GM12878 (cell line): ENCODE measurements at regions not wholly inside any gene's neighbourhood (a gene's known extent, or its start where the extent isn't known, plus 50 kb on each side); places are given as distances from the start of the nearest gene placed in this dataset.

Experiments used
- ATAC-seq: fragments of 200-7000 bp; cut with Tn5 transposase; 3 replicates; pipeline ENCODE4 v1.9.1; 2020; ENCODE audit warnings: mild to moderate bottlenecking, moderate library complexity
- BruUV-seq: library from RNA; stranded (reverse); fragments of 400-500 nt; replicated peaks from 2 replicates; lab custom pipeline; 2021; lab: Mats Ljungman, UMichigan
- CTCF ChIA-PET: fragments of 300-600 bp; sonication (Branson Sonifier 250); formaldehyde crosslinking; extraction: SDS; loops from one replicate; lab custom pipeline; 2021; ENCODE audit warnings: inconsistent platforms; lab: Yijun Ruan, JAX
- POLR2A ChIA-PET: fragments of 350-600 bp; formaldehyde crosslinking; extraction: SDS; loops from one replicate; lab custom pipeline; 2021; ENCODE audit warnings: inconsistent platforms; lab: Charles Lee
- RAD21 ChIA-PET: fragments of 300-600 bp; sonication (Branson Sonifier 250); formaldehyde crosslinking; loops from one replicate; lab custom pipeline; 2023; ENCODE audit warnings: antibody characterized with exemption; ENCODE audit not compliant: unreplicated experiment; lab: Charles Lee
- SMC1A ChIA-PET: fragments of 300-600 bp; sonication (Branson Sonifier 250); formaldehyde crosslinking; loops from one replicate; lab custom pipeline; 2023; ENCODE audit not compliant: unreplicated experiment, uncharacterized antibody; lab: Charles Lee
- DNase-seq: peaks from one replicate; pipeline ENCODE4 v3.0.0-alpha.2; 2011; ENCODE audit warnings: low read depth, low spot score
- FAIRE-seq: peaks from 3 replicates; lab custom pipeline; 2011; peaks lifted over from hg19 to GRCh38; lab: Jason Lieb, UNC
- H2AFZ ChIP-seq: 2 replicates; pipeline ENCODE4 v1.6.0; 2011; ENCODE audit warnings: low read depth, low read length, control low read depth; ENCODE audit not compliant: control insufficient read depth
- H3K27ac ChIP-seq: 2 replicates; pipeline ENCODE4 v1.5.1; 2011; ENCODE audit warnings: control low read depth; ENCODE audit not compliant: control insufficient read depth, insufficient read depth
- H3K27me3 ChIP-seq, 2 experiments: replicated peaks in 1 of 2; 2 replicates each; pipeline versions ENCODE4 v1.6.0 to v1.6.1; 2011; ENCODE audit warnings: low read length in 1 of 2; ENCODE audit not compliant: control insufficient read depth in 2 of 2, insufficient read depth in 2 of 2
- H3K36me3 ChIP-seq, 2 experiments: 2 replicates each; pipeline ENCODE4 v1.5.1; 2011; ENCODE audit warnings: low read length in 1 of 2; ENCODE audit not compliant: control insufficient read depth in 2 of 2, insufficient read depth in 2 of 2
- H3K4me1 ChIP-seq: 2 replicates; pipeline ENCODE4 v1.6.1; 2011; ENCODE audit warnings: mild to moderate bottlenecking, low read length, moderate library complexity, mixed read lengths; ENCODE audit not compliant: control insufficient read depth, insufficient read depth
- H3K4me2 ChIP-seq: 2 replicates; pipeline ENCODE4 v1.6.0; 2011; ENCODE audit warnings: control low read depth; ENCODE audit not compliant: control insufficient read depth, insufficient read depth
- H3K4me3 ChIP-seq: fragments of 200-600 bp; sonication (generic); 2 replicates; pipeline ENCODE4 v1.5.1; 2016
- H3K79me2 ChIP-seq: 2 replicates; pipeline ENCODE4 v1.6.0; 2011; ENCODE audit warnings: low read length; ENCODE audit not compliant: control insufficient read depth, insufficient read depth
- H3K9ac ChIP-seq: 2 replicates; pipeline ENCODE4 v1.8.0; 2011; ENCODE audit warnings: low read length, control low read depth, mixed read lengths; ENCODE audit not compliant: control insufficient read depth, insufficient read depth
- H3K9me3 ChIP-seq: replicated peaks from 3 replicates; pipeline ENCODE4 v1.5.1; 2011; ENCODE audit warnings: mild to moderate bottlenecking, low read length; ENCODE audit not compliant: control insufficient read depth, insufficient read depth
- H4K20me1 ChIP-seq: 2 replicates; pipeline ENCODE4 v1.6.0; 2011; ENCODE audit not compliant: control insufficient read depth, insufficient read depth
- ATF2 ChIP-seq: IDR thresholded peaks from 2 replicates; pipeline ENCODE4 v1.6.1; 2012; ENCODE audit warnings: low read length, inconsistent platforms
- EP300 ChIP-seq, 2 experiments: fragments of 150-350 bp in 1 of 2; IDR thresholded peaks; 2 replicates each; pipeline ENCODE4 v1.6.1; 2011 to 2012; ENCODE audit warnings: low read depth in 2 of 2, low read length in 2 of 2, borderline replicate concordance in 1 of 2, improper control_type of control experiment in 1 of 2, inconsistent platforms in 1 of 2; ENCODE audit not compliant: control insufficient read depth in 1 of 2
- MAX ChIP-seq: IDR thresholded peaks from 2 replicates; pipeline ENCODE4 v1.6.1; 2012; ENCODE audit warnings: low read depth, low read length, improper control_type of control experiment
- NFYB ChIP-seq: IDR thresholded peaks from 2 replicates; pipeline ENCODE4 v1.6.1; 2011; ENCODE audit warnings: low read depth, mild to moderate bottlenecking, low read length, improper control_type of control experiment, moderate library complexity; ENCODE audit not compliant: insufficient read depth
- PML ChIP-seq: IDR thresholded peaks from 2 replicates; pipeline ENCODE4 v1.6.1; 2012; ENCODE audit warnings: low read length, inconsistent platforms
- YBX1 ChIP-seq: fragments of 450-650 bp; IDR thresholded peaks from 2 replicates; pipeline ENCODE4 v1.6.1; 2016; ENCODE audit warnings: antibody characterized with exemption
- ZNF592 ChIP-seq: fragments of 450-650 bp; IDR thresholded peaks from 2 replicates; pipeline ENCODE4 v1.6.1; 2017; ENCODE audit warnings: mild to moderate bottlenecking, moderate library complexity
- WGBS: methylation state at CpG from one replicate; pipeline ENCODE4 v1.1.6; 2016; ENCODE audit warnings: low lambda C conversion rate; ENCODE audit not compliant: insufficient replicate concordance, insufficient coverage; ENCODE audit errors: missing lambda C conversion rate; 5-methylcytosine and 5-hydroxymethylcytosine counted together
- in situ Hi-C: fragments of 300-500 bp; cut with MboI; formaldehyde crosslinking; loops from 9 replicates; pipeline ENCODE4 v1.14.3; 2018; ENCODE audit warnings: mixed read lengths
- intact Hi-C: fragments of 100-400 bp; cut with micrococcal nuclease; formaldehyde crosslinking; loops from one replicate; pipeline ENCODE4 v1.14.2; 2022; ENCODE audit not compliant: unreplicated experiment

- TF ChIP-seq YBX1 (no peak), ATF2 (no peak), NFYB (no peak), ZNF592 (no peak)
These were observed 431.3 kb downstream of the MN1 start (continued) for GRCh38 chr22:27370269-27370668.

- no peaks in the 10 kb centered on the region for H3K27me3 ChIP-seq
- FAIRE-seq: no peak
- intact Hi-C loops: no loop called here
- H2AFZ ChIP-seq: no peak overlapping the region
- POLR2A ChIA-PET: no interaction called here
- H3K4me3 ChIP-seq: no peak overlapping the region
- DNase-seq: no peak
- no peak overlapping the region for H3K4me2 ChIP-seq
- RAD21 ChIA-PET: no interaction called here
- TF ChIP-seq EP300 (IDR thresholded peaks at IDR 0.05; ENCODE audit: borderline replicate concordance in 1 of 2, control insufficient read depth in 1 of 2, low read depth in 2 of 2, low read length in 2 of 2) (no peak), PML (no peak), MAX (no peak)
- TF ChIP-seq, all 136 proteins: peak for 0
- H3K4me1 ChIP-seq: no peaks in the 10 kb centered on the region
- H3K27ac ChIP-seq: no peak overlapping the region
- SMC1A ChIA-PET: no interaction called here
- H3K36me3 ChIP-seq: no peaks in the 10 kb centered on the region
- no peaks in the 10 kb centered on the region for H4K20me1 ChIP-seq
- WGBS: 1% methylated on average over 4 of the region's 4 CpGs
- no peaks in the 10 kb centered on the region; the same call in 2 of the 3 replicates for H3K9me3 ChIP-seq
- no peaks in the 10 kb centered on the region for H3K79me2 ChIP-seq
- no TSS peak for BruUV-seq
- in situ Hi-C loops: no loop called here
- CTCF ChIA-PET: no interaction called here
- H3K9ac ChIP-seq: no peak overlapping the region
- no peak for ATAC-seq
These were observed 430.6 kb downstream of the MN1 start for GRCh38 chr22:27370987-27371386.
